Inferior parietal cortex (tissue), 1 donor: ENCODE measurements at regions not wholly inside any gene's neighbourhood (a gene's known extent, or its start where the extent isn't known, plus 50 kb on each side); places are given as distances from the start of the nearest gene placed in this dataset.

Source experiments
- DNase-seq: peaks from one replicate; pipeline ENCODE4 v3.0.0-alpha.2; 2016; ENCODE audit errors: extremely low spot score

- DNase-seq = no peak
Observed at GRCh38 chr13:110826861-110827672, 87.8 kb downstream of the ANKRD10 start.
